ENCODE measurements at regions not wholly inside any gene's neighbourhood (a gene's known extent, or its start where the extent isn't known, plus 50 kb on each side); places are given as distances from the start of the nearest gene placed in this dataset.
"Not testable (repeated sequence)": the region's sequence is repeated elsewhere in the genome, so short reads cannot be mapped to it uniquely, and the experiment has no call there.

DNA sequence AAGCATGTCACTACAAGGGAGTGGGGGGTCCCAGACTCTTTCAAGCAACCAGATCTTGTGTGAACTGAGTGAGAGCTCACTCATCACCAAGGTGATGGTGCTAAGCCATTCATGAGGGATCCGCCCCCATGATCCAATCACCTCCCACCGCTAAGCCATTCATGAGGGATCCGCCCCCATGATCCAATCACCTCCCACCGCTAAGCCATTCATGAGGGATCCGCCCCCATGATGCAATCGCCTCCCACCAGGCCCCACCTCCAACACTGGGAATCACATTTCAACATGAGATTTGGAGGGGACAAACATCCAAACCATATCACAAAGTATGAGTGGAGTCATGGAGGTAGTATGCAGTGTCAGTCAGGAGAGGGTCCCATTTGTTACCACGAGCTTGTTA is 64.8 kb upstream of the PROKR2 start:
- peaks cover 23% of the 10 kb centered on the region for H3K27me3 Mint-ChIP-seq
- H3K36me3 ChIP-seq (replicated peaks in 1 of 2; ENCODE audit: control extremely low read depth in 1 of 2, control insufficient read depth in 1 of 2, extremely low read depth in 1 of 2, insufficient read depth in 2 of 2, low read length in 1 of 2); intact Hi-C loops (cut with micrococcal nuclease); H3K4me1 ChIP-seq (ENCODE audit: control insufficient read depth in 2 of 2, insufficient read depth in 2 of 2, low read length in 2 of 2); H3K27me3 ChIP-seq (replicated peaks in 1 of 4; ENCODE audit: control extremely low read depth in 1 of 4, control insufficient read depth in 3 of 4, insufficient read depth in 4 of 4, low read length in 3 of 4); H3K4me3 Mint-ChIP-seq; ATAC-seq (ENCODE audit: low read depth); POLR2A ChIA-PET; H4K20me1 ChIP-seq (ENCODE audit: control insufficient read depth, insufficient read depth, low read length, poor library complexity, severe bottlenecking); H3K4me2 ChIP-seq (replicated peaks; ENCODE audit: low read depth, low read length, poor library complexity, severe bottlenecking); H3K9ac ChIP-seq (ENCODE audit: low read length); H2AFZ ChIP-seq (ENCODE audit: insufficient read depth, low read depth, low read length, poor library complexity, severe bottlenecking); H3K9me3 Mint-ChIP-seq (ENCODE audit: insufficient read depth); CTCF ChIA-PET; DNase-seq; H3K4me3 ChIP-seq (ENCODE audit: control extremely low read depth in 1 of 5, extremely low read depth in 1 of 5, insufficient read depth in 1 of 5, low read depth in 2 of 5, low read length in 4 of 5); H3K4me1 Mint-ChIP-seq; H3K27ac Mint-ChIP-seq; H3K27ac ChIP-seq (ENCODE audit: low read length in 2 of 2); H3K79me2 ChIP-seq (ENCODE audit: control insufficient read depth, insufficient read depth, low read length): not testable (repeated sequence)
- WGBS (ENCODE audit: insufficient coverage), result 96% methylated on average over 3 of the region's 7 CpGs
- peaks cover 2 to 10% (median 8%) of the 10 kb centered on the region in 3 donors for H3K9me3 ChIP-seq (ENCODE audit: control extremely low read depth in 1 of 3, control insufficient read depth in 2 of 3, insufficient read depth in 1 of 3, low read length in 2 of 3)

DNA sequence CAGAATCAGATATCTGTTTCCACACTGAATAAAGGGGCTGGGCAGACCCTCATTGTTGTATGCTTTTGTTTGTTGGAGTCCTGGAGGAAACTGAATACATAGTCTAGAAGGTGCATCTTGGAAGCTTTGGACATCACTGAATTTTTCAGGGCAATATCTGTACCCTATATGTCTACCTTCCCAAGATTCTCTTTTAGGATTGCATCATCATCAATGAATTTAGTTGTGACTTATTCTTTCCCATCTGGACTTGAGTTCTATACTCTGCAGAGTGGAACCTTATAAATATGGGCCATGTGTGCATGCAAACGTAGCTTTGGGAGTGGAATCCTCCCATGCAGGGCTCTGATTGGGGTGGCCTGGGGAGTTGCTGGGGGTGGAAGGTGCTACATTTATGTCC is 60.7 kb upstream of the PROKR2 start:
- Histone ChIP-seq H3K9me3 (ENCODE audit: control extremely low read depth in 1 of 3, control insufficient read depth in 2 of 3, insufficient read depth in 1 of 3, low read length in 2 of 3) (peaks cover 0 to 4% (median 0%) of the 10 kb centered on the region in 3 donors), H2AFZ (ENCODE audit: insufficient read depth, low read depth, low read length, poor library complexity, severe bottlenecking) (no peak overlapping the region), H3K4me3 (ENCODE audit: control extremely low read depth in 1 of 5, extremely low read depth in 1 of 5, insufficient read depth in 1 of 5, low read depth in 2 of 5, low read length in 4 of 5) (no peak overlapping the region), H4K20me1 (ENCODE audit: control insufficient read depth, insufficient read depth, low read length, poor library complexity, severe bottlenecking) (no peaks in the 10 kb centered on the region), H3K27me3 (replicated peaks in 1 of 4; ENCODE audit: control extremely low read depth in 1 of 4, control insufficient read depth in 3 of 4, insufficient read depth in 4 of 4, low read length in 3 of 4) (peaks cover 0 to 3% (median 0%) of the 10 kb centered on the region in 4 experiments), H3K4me2 (replicated peaks; ENCODE audit: low read depth, low read length, poor library complexity, severe bottlenecking) (no peak overlapping the region), H3K79me2 (ENCODE audit: control insufficient read depth, insufficient read depth, low read length) (no peaks in the 10 kb centered on the region), H3K9ac (ENCODE audit: low read length) (no peak overlapping the region), H3K36me3 (replicated peaks in 1 of 2; ENCODE audit: control extremely low read depth in 1 of 2, control insufficient read depth in 1 of 2, extremely low read depth in 1 of 2, insufficient read depth in 2 of 2, low read length in 1 of 2) (no peaks in the 10 kb centered on the region), H3K4me1 (ENCODE audit: control insufficient read depth in 2 of 2, insufficient read depth in 2 of 2, low read length in 2 of 2) (no peaks in the 10 kb centered on the region), H3K27ac (ENCODE audit: low read length in 2 of 2) (no peak overlapping the region)
- intact Hi-C loops (cut with micrococcal nuclease), result no loop called here
- no peaks in the 10 kb centered on the region for H3K9me3 Mint-ChIP-seq (ENCODE audit: insufficient read depth)
- TF ChIP-seq EZH2 (IDR thresholded peaks at IDR 0.05; ENCODE audit: borderline replicate concordance, insufficient read depth, low read depth, low read length, poor library complexity, severe bottlenecking), result no peak
- no peaks in the 10 kb centered on the region for H3K4me1 Mint-ChIP-seq
- CTCF ChIA-PET, result no interaction called here
- H3K27me3 Mint-ChIP-seq, result peaks cover 21% of the 10 kb centered on the region
- WGBS (ENCODE audit: insufficient coverage), result no CpG with 5 or more reads among the region's 1 CpG
- no peak overlapping the region for H3K4me3 Mint-ChIP-seq
- DNase-seq (no peak), ATAC-seq (ENCODE audit: low read depth) (no peak)
- POLR2A ChIA-PET, result no interaction called here
- no peak overlapping the region for H3K27ac Mint-ChIP-seq
